HEK293 (cell line): ENCODE measurements at regions not wholly inside any gene's neighbourhood (a gene's known extent, or its start where the extent isn't known, plus 50 kb on each side); places are given as distances from the start of the nearest gene placed in this dataset.
"Not testable (repeated sequence)": the region's sequence is repeated elsewhere in the genome, so short reads cannot be mapped to it uniquely, and the experiment has no call there.

Experiments used
- CTCF ChIA-PET: fragments of 350-600 bp; formaldehyde crosslinking; extraction: SDS; loops from one replicate; lab custom pipeline; 2021; ENCODE audit warnings: antibody characterized with exemption; lab: Yijun Ruan, JAX
- POLR2A ChIA-PET: fragments of 300-600 bp; formaldehyde crosslinking; extraction: SDS; loops from one replicate; lab custom pipeline; 2020; ENCODE audit warnings: antibody characterized with exemption, inconsistent platforms; lab: Yijun Ruan, JAX
- H3K27ac ChIP-seq: fragments of 200-500 bp; sonication (Bioruptor generic); 2 replicates; pipeline ENCODE4 v1.5.1; 2014; ENCODE audit warnings: low read depth, low read length, control low read depth, inconsistent platforms; ENCODE audit errors: extremely low read depth
- H3K36me3 ChIP-seq, 2 experiments: fragments of 200-500 bp in 1 of 2; sonication (Bioruptor generic) in 1 of 2; 1 replicate in 1 of 2; 2 replicates in 1 of 2; pipeline ENCODE4 v1.5.1; 2014 to 2017; ENCODE audit warnings: inconsistent platforms in 2 of 2, low read length in 2 of 2; ENCODE audit not compliant: control insufficient read depth in 2 of 2, insufficient read depth in 1 of 2
- H3K4me1 ChIP-seq: fragments of 200-500 bp; sonication (Bioruptor generic); 2 replicates; pipeline ENCODE4 v1.5.1; 2014; ENCODE audit warnings: mild to moderate bottlenecking, low read length, inconsistent platforms; ENCODE audit not compliant: control insufficient read depth, insufficient read depth
- H3K4me3 ChIP-seq: 2 replicates; pipeline ENCODE4 v1.5.1; 2011; ENCODE audit warnings: low read depth, mild to moderate bottlenecking, control low read depth, low read length, moderate library complexity
- H3K9me3 ChIP-seq: fragments of 200-500 bp; sonication (Bioruptor generic); 2 replicates; pipeline ENCODE4 v1.5.1; 2014; ENCODE audit warnings: low read depth, low read length, inconsistent platforms; ENCODE audit not compliant: control insufficient read depth, insufficient read depth
- AEBP2 ChIP-seq: fragments of 450-650 bp; formaldehyde crosslinking; IDR thresholded peaks from 2 replicates; pipeline ENCODE4 v1.5.1; 2016; ENCODE audit warnings: missing biosample characterization, missing genetic modification characterization, borderline replicate concordance
- EGR2 ChIP-seq: fragments of 450-650 bp; formaldehyde crosslinking; IDR thresholded peaks from 2 replicates; pipeline ENCODE4 v1.5.1; 2016; ENCODE audit warnings: low read depth, missing biosample characterization, missing genetic modification characterization
- OSR2 ChIP-seq: fragments of 450-650 bp; formaldehyde crosslinking; IDR thresholded peaks from 2 replicates; pipeline ENCODE4 v1.5.1; 2016; ENCODE audit warnings: missing biosample characterization, missing genetic modification characterization
- ZBTB7A ChIP-seq: fragments of 450-650 bp; formaldehyde crosslinking; IDR thresholded peaks from 2 replicates; pipeline ENCODE4 v1.5.1; 2016; ENCODE audit warnings: low read depth, missing biosample characterization, missing genetic modification characterization
- ZEB2 ChIP-seq: fragments of 450-650 bp; formaldehyde crosslinking; IDR thresholded peaks from 2 replicates; pipeline ENCODE4 v1.5.1; 2016; ENCODE audit warnings: missing biosample characterization, missing genetic modification characterization
- ZFP37 ChIP-seq: fragments of 450-650 bp; formaldehyde crosslinking; IDR thresholded peaks from 2 replicates; pipeline ENCODE4 v1.5.1; 2016; ENCODE audit warnings: missing biosample characterization, missing genetic modification characterization
- ZFP41 ChIP-seq: fragments of 450-650 bp; formaldehyde crosslinking; IDR thresholded peaks from 2 replicates; pipeline ENCODE4 v1.5.1; 2016; ENCODE audit warnings: missing biosample characterization, missing genetic modification characterization, borderline replicate concordance
- ZNF10 ChIP-seq: fragments of 450-650 bp; formaldehyde crosslinking; IDR thresholded peaks from 2 replicates; pipeline ENCODE4 v1.5.1; 2017; ENCODE audit warnings: missing biosample characterization, missing genetic modification characterization
- ZNF132 ChIP-seq: fragments of 450-650 bp; formaldehyde crosslinking; IDR thresholded peaks from 2 replicates; pipeline ENCODE4 v1.5.1; 2017; ENCODE audit warnings: missing biosample characterization, missing genetic modification characterization, borderline replicate concordance
- ZNF138 ChIP-seq: fragments of 450-650 bp; formaldehyde crosslinking; IDR thresholded peaks from 2 replicates; pipeline ENCODE4 v1.5.1; 2016; ENCODE audit warnings: missing biosample characterization, missing genetic modification characterization, borderline replicate concordance
- ZNF155 ChIP-seq: fragments of 450-650 bp; formaldehyde crosslinking; IDR thresholded peaks from 2 replicates; pipeline ENCODE4 v1.5.1; 2016; ENCODE audit warnings: missing biosample characterization, missing genetic modification characterization
- ZNF184 ChIP-seq: fragments of 450-650 bp; IDR thresholded peaks from 2 replicates; pipeline ENCODE4 v1.5.1; 2018; ENCODE audit warnings: missing biosample characterization, mild to moderate bottlenecking, missing genetic modification characterization
- ZNF214 ChIP-seq: fragments of 450-650 bp; formaldehyde crosslinking; IDR thresholded peaks from 2 replicates; pipeline ENCODE4 v1.5.1; 2017; ENCODE audit warnings: missing biosample characterization, mild to moderate bottlenecking, missing genetic modification characterization, borderline replicate concordance
- ZNF223 ChIP-seq: fragments of 450-650 bp; formaldehyde crosslinking; IDR thresholded peaks from 2 replicates; pipeline ENCODE4 v1.5.1; 2016; ENCODE audit warnings: missing biosample characterization, missing genetic modification characterization
- ZNF302 ChIP-seq: fragments of 450-650 bp; formaldehyde crosslinking; IDR thresholded peaks from 2 replicates; pipeline ENCODE4 v1.5.1; 2016; ENCODE audit warnings: missing biosample characterization, missing genetic modification characterization, low read depth
- ZNF529 ChIP-seq: fragments of 450-650 bp; formaldehyde crosslinking; IDR thresholded peaks from 2 replicates; pipeline ENCODE4 v1.5.1; 2017; ENCODE audit warnings: missing genetic modification characterization, missing biosample characterization; ENCODE audit not compliant: insufficient replicate concordance
- ZNF560 ChIP-seq: fragments of 450-650 bp; formaldehyde crosslinking; IDR thresholded peaks from 2 replicates; pipeline ENCODE4 v1.5.1; 2017; ENCODE audit warnings: missing biosample characterization, missing genetic modification characterization, borderline replicate concordance
- ZNF561 ChIP-seq: fragments of 450-650 bp; IDR thresholded peaks from 2 replicates; pipeline ENCODE4 v1.5.1; 2018; ENCODE audit warnings: missing biosample characterization, missing genetic modification characterization, borderline replicate concordance
- ZNF596 ChIP-seq: fragments of 450-650 bp; IDR thresholded peaks from 2 replicates; pipeline ENCODE4 v1.5.0; 2018; ENCODE audit warnings: missing biosample characterization, mild to moderate bottlenecking, missing genetic modification characterization, moderate library complexity
- ZNF610 ChIP-seq: fragments of 450-650 bp; formaldehyde crosslinking; IDR thresholded peaks from 2 replicates; pipeline ENCODE4 v1.5.1; 2016; ENCODE audit warnings: missing biosample characterization, missing genetic modification characterization, borderline replicate concordance
- ZNF629 ChIP-seq: fragments of 450-650 bp; formaldehyde crosslinking; IDR thresholded peaks from 2 replicates; pipeline ENCODE4 v1.5.1; 2017; ENCODE audit warnings: missing biosample characterization, missing genetic modification characterization
- ZNF777 ChIP-seq: fragments of 450-650 bp; formaldehyde crosslinking; IDR thresholded peaks from 2 replicates; pipeline ENCODE4 v1.5.1; 2017; ENCODE audit warnings: missing biosample characterization, missing genetic modification characterization, borderline replicate concordance
- ZNF791 ChIP-seq: fragments of 450-650 bp; formaldehyde crosslinking; IDR thresholded peaks from 2 replicates; pipeline ENCODE4 v1.5.1; 2016; ENCODE audit warnings: missing biosample characterization, missing genetic modification characterization
- TF ChIP-seq, protein P1 (sequence below): fragments of 450-650 bp; formaldehyde crosslinking; IDR thresholded peaks from 2 replicates; pipeline ENCODE4 v1.5.1; 2016; ENCODE audit warnings: missing biosample characterization, missing genetic modification characterization
- TF ChIP-seq, protein P2 (sequence below): fragments of 450-650 bp; formaldehyde crosslinking; IDR thresholded peaks from 2 replicates; pipeline ENCODE4 v1.5.0; 2017; ENCODE audit warnings: missing biosample characterization, missing genetic modification characterization, borderline replicate concordance

DNA sequence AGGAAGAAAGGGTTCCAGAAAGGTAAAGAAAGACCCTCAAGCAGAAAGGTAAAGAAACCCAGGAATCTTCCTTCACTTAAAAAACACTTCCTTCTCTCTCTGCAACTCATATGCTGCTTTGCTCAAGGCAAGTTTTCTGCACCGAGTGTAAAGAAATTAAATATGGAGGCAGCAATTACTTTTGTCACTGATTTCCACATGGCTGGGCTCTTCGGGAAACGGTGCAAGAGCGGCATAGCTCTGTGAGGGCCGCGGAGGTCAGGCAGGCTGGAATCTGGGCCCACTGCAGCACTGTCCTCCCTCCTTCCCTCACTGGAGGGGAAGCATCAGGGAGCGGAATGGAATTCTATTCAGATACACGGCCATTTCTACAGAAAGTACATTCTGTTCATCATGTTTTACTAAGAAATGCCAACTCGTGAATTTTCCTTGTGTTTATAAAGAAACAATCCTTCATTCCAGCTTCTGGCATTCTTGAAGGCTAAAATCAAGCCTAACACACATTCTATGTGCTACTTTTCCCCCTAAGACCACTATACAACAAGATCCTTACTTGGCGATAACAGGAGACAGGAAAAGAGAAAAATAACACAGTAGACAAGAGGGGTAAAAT, 212.2 kb downstream of the SIPA1L2 start:
- POLR2A ChIA-PET: no interaction called here
- Histone ChIP-seq H3K36me3 (peaks cover 17 to 19% of the 10 kb centered on the region in 2 experiments), H3K4me1 (no peaks in the 10 kb centered on the region)
- TF ChIP-seq ZEB2 (tag by site-specific recombination) (no peak), ZNF561 (tag by site-specific recombination) (no peak), ZNF132 (no peak), ZNF777 (tag by site-specific recombination) (no peak), ZNF155 (tag by site-specific recombination) (no peak), EGR2 (tag by site-specific recombination) (no peak), ZNF302 (no peak), ZNF629 (tag by site-specific recombination) (no peak), AEBP2 (no peak), ZNF596 (tag by site-specific recombination) (no peak), ZNF791 (tag by site-specific recombination) (no peak), ZNF610 (no peak)
- TF ChIP-seq, protein P1, sequence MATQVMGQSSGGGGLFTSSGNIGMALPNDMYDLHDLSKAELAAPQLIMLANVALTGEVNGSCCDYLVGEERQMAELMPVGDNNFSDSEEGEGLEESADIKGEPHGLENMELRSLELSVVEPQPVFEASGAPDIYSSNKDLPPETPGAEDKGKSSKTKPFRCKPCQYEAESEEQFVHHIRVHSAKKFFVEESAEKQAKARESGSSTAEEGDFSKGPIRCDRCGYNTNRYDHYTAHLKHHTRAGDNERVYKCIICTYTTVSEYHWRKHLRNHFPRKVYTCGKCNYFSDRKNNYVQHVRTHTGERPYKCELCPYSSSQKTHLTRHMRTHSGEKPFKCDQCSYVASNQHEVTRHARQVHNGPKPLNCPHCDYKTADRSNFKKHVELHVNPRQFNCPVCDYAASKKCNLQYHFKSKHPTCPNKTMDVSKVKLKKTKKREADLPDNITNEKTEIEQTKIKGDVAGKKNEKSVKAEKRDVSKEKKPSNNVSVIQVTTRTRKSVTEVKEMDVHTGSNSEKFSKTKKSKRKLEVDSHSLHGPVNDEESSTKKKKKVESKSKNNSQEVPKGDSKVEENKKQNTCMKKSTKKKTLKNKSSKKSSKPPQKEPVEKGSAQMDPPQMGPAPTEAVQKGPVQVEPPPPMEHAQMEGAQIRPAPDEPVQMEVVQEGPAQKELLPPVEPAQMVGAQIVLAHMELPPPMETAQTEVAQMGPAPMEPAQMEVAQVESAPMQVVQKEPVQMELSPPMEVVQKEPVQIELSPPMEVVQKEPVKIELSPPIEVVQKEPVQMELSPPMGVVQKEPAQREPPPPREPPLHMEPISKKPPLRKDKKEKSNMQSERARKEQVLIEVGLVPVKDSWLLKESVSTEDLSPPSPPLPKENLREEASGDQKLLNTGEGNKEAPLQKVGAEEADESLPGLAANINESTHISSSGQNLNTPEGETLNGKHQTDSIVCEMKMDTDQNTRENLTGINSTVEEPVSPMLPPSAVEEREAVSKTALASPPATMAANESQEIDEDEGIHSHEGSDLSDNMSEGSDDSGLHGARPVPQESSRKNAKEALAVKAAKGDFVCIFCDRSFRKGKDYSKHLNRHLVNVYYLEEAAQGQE (tag by site-specific recombination): no peak
- TF ChIP-seq, protein P2, sequence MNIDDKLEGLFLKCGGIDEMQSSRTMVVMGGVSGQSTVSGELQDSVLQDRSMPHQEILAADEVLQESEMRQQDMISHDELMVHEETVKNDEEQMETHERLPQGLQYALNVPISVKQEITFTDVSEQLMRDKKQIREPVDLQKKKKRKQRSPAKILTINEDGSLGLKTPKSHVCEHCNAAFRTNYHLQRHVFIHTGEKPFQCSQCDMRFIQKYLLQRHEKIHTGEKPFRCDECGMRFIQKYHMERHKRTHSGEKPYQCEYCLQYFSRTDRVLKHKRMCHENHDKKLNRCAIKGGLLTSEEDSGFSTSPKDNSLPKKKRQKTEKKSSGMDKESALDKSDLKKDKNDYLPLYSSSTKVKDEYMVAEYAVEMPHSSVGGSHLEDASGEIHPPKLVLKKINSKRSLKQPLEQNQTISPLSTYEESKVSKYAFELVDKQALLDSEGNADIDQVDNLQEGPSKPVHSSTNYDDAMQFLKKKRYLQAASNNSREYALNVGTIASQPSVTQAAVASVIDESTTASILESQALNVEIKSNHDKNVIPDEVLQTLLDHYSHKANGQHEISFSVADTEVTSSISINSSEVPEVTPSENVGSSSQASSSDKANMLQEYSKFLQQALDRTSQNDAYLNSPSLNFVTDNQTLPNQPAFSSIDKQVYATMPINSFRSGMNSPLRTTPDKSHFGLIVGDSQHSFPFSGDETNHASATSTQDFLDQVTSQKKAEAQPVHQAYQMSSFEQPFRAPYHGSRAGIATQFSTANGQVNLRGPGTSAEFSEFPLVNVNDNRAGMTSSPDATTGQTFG: no peak
- TF ChIP-seq, all 188 proteins: peak for 0
- CTCF ChIA-PET: no interaction called here
- H3K9me3 ChIP-seq: no peaks in the 10 kb centered on the region
- no peak overlapping the region for H3K27ac ChIP-seq
- no peak overlapping the region for H3K4me3 ChIP-seq

GRCh38 chr1:232416026-232416568, 213.8 kb downstream of the SIPA1L2 start:
- H3K9me3 ChIP-seq: no peaks in the 10 kb centered on the region
- CTCF ChIA-PET: interaction anchor here (0.6 kb wide), 1 partner anchor 23 kb away, joined by 3 read pairs; no protein-coding TSS in a partner anchor
- H3K4me1 ChIP-seq: no peaks in the 10 kb centered on the region
- peaks cover 10 to 17% of the 10 kb centered on the region in 2 experiments for H3K36me3 ChIP-seq
- no peak overlapping the region for H3K4me3 ChIP-seq
- POLR2A ChIA-PET: no interaction called here
- TF ChIP-seq OSR2 (tag by site-specific recombination): no peak
- no peak for TF ChIP-seq ZNF184
- TF ChIP-seq ZNF10 (tag by site-specific recombination): no peak
- no peak for TF ChIP-seq ZBTB7A (tag by site-specific recombination)
- no peak for TF ChIP-seq ZNF214
- TF ChIP-seq ZFP41 (tag by site-specific recombination): no peak
- TF ChIP-seq ZNF529 (tag by site-specific recombination): no peak
- no peak for TF ChIP-seq ZNF138 (tag by site-specific recombination)
- no peak for TF ChIP-seq ZNF560 (tag by site-specific recombination)
- TF ChIP-seq ZFP37 (tag by site-specific recombination): no peak
- no peak for TF ChIP-seq ZNF223 (tag by site-specific recombination)
- H3K27ac ChIP-seq: no peak overlapping the region

- H3K9me3 ChIP-seq, H3K4me1 ChIP-seq, CTCF ChIA-PET, H3K4me3 ChIP-seq, POLR2A ChIA-PET, H3K27ac ChIP-seq: not testable (repeated sequence)
- peaks cover 10 to 17% of the 10 kb centered on the region in 2 experiments for H3K36me3 ChIP-seq
Measured at GRCh38 chr1:232415481-232415880, 214.5 kb downstream of the SIPA1L2 start.
